ENCODE measurements at regions not wholly inside any gene's neighbourhood (a gene's known extent, or its start where the extent isn't known, plus 50 kb on each side); places are given as distances from the start of the nearest gene placed in this dataset.
"Not testable (repeated sequence)": the region's sequence is repeated elsewhere in the genome, so short reads cannot be mapped to it uniquely, and the experiment has no call there.

- DNase-seq (ENCODE audit: low read depth) = not testable (repeated sequence)
Observed at GRCh38 chr5:100379254-100379858, 155.8 kb upstream of the FAM174A start.

GRCh38 chr5:100364757-100365478, 170.3 kb upstream of the FAM174A start:
- not testable (repeated sequence) for DNase-seq (ENCODE audit: low read depth)

- not testable (repeated sequence) for DNase-seq (ENCODE audit: low read depth)
Observed at GRCh38 chr5:100364343-100364742, 170.8 kb upstream of the FAM174A start.

GRCh38 chr5:100359998-100360397, 175.2 kb upstream of the FAM174A start:
- DNase-seq (ENCODE audit: low read depth) = not testable (repeated sequence)

DNA sequence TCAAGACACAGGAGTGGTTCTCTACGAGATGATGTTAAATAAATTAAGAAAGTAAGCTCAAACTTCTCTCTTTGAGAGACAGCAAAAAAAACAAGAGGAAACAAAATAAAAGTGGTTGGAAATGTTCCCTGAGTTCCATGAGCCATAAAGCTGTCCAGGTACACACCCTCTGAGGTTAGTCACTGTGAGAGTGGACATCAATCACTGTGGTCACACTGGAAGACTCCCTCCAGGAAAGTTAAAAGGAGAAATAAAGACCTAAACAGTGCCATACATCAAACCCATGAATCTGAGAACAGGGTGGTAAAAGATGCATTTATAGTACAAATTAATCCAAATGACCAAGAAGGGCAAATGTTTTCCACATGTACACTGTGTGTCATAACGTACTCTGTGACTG, 188.9 kb upstream of the FAM174A start:
- DNase-seq (ENCODE audit: low read depth) = not testable (repeated sequence)

DNA sequence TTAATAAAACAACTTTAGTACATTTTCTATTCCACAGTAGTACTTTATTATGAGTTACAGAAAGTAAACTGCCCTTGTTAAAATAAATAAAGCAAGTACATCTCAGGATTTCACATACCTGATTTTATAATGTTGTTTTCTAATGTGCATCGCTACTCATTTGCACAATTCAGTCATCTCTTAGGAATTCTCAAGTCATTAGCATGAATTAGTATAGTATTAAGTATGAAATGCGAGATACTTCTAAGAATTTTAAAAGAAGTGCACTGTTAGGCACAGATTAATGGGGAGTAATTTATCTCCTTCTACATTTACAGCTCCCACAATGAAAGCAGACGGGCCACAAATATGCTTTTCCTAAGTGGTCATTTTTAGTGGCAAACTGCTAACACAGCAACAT, 193.7 kb upstream of the FAM174A start:
- DNase-seq (ENCODE audit: low read depth) = not testable (repeated sequence)

- DNase-seq (ENCODE audit: low read depth) = no peak
Observed at GRCh38 chr5:100322483-100322882, 212.7 kb upstream of the FAM174A start.

GRCh38 chr5:100319885-100320284, 215.3 kb upstream of the FAM174A start:
- no peak for DNase-seq (ENCODE audit: low read depth)

DNA sequence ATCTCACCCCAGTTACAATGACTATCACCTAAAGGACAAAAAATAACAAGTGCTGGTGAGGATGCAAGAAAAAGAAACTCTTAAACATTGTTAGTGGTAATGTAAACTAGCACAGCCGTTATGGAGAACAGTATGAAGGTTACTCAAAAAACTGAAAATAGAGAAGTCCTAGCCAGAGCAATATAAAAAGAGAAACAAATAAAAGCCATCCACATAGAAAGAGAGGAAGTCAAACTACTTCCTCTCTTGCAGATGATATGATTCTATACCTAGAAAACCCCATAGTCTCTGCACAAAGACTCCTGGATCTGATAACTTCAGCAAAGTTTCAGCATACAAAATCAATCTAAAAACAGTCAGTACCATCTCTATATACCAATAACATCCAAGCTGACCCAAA, 221.5 kb upstream of the FAM174A start:
- DNase-seq (ENCODE audit: low read depth) = no peak

GRCh38 chr5:100311806-100312205, 223.4 kb upstream of the FAM174A start:
- DNase-seq (ENCODE audit: low read depth) = no peak

DNA sequence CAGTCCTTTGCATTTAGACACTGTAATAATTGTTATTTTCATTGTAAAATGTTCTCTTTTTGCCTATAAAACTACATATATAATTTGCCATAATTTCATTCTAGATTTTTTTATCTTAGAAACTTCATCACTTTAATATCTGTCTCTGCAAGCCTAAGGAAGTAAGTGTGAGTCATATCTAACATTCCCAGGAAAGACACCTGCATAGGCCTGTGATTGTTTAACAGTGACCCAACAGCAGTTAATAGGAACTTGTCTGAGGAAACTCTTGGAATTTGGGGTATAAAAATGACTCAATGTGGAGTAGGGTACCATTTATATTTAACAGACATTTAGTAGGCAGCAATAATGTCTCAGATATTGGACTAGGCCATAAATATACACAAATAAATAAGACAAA, 229.2 kb upstream of the FAM174A start:
- DNase-seq (ENCODE audit: low read depth) = no peak

- DNase-seq (ENCODE audit: low read depth) = no peak
Observed at GRCh38 chr5:100303216-100303615, 232.0 kb upstream of the FAM174A start.

GRCh38 chr5:100299261-100299660, 235.9 kb upstream of the FAM174A start:
- DNase-seq (ENCODE audit: low read depth) = no peak

DNA sequence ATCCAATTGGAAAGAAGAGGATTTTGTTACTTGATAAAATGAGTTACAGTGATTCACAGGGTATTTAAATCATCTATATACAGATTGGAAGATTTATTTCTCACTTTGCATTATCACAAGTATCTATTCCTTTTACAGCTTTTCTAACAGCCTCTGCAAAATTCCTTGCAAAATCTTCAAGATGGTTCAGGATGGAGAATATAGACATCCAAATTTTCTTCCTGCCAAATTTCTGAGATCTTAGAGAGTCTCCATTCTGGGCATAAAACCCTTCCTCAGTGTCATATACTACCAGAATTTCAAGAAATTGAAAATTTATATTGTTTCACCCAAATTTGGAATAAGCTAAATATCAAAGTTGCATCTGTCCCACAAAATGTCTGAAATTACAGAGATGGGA, 259.1 kb upstream of the FAM174A start:
- DNase-seq (ENCODE audit: low read depth) = no peak

GRCh38 chr5:100275631-100276030, 259.5 kb upstream of the FAM174A start:
- no peak for DNase-seq (ENCODE audit: low read depth)

DNA sequence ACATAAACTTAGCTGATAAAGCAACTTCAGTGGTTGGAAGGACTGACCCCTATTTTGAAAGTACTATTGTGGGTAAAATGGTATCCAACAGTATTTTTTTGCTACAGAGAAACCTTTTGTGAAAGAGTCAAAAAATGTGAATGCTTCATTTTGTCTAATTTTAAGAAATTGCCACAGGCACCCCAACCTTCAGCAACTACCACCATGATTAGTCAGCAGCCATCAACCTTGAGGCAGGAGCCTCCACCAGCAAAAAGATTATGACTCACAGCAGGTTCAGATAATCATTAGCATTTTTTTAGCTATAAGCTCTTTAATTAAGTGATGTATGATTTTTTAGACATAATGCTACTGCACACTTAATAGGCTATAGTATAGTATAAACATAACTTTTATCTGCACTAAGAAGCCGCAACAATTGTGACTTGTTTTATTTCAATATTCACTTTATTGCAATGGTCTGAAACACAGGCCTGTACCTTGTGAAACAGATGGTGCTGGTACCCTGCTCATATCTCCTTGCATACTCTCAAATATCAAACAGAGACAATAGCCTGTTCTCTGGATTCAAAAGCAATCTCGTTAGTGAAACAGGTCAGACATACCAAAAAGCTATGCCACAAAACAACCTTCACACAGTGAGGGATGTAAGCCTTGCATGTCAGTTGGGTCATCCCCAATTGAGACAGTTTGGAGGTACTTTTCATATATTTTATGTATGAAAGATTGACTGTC, 261.2 kb upstream of the FAM174A start:
- no peak for DNase-seq (ENCODE audit: low read depth)

DNA sequence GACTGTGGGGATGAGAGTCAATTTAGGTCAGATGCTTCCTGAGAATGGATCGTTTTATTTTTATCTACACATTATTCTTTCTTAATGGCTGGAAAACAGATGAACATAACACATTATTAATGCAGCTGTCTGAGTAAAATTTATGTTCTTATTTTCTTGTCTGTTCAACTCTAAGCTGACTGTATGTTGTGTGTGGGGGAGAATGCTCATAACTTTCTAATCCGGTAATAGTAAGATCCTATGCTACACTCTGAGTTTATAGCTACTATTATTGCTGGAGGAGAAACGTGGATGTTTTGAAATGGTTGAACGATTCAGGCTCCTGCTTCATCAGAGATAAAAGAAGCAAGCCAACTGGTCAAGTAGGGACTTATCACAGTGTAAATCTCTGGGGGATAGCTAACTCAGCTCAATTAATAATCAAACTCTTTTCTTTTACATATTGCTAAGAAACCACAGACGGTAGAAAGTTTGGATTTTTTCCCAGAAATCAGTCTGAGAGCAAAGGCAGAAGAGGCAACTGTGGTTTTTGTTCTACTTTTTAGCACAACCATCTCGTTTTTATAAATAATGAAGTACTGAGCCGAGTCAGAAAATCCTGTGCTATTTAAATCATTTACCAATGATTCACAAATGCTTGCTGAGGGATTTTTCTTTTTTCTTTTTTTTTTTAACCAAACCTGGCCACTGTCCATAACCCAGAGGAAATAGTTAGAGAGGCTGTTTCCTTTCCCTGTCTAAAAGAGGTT, 265.0 kb upstream of the FAM174A start:
- no peak for DNase-seq (ENCODE audit: low read depth)

GRCh38 chr5:100260968-100261367, 274.2 kb upstream of the FAM174A start:
- DNase-seq (ENCODE audit: low read depth) = no peak

DNA sequence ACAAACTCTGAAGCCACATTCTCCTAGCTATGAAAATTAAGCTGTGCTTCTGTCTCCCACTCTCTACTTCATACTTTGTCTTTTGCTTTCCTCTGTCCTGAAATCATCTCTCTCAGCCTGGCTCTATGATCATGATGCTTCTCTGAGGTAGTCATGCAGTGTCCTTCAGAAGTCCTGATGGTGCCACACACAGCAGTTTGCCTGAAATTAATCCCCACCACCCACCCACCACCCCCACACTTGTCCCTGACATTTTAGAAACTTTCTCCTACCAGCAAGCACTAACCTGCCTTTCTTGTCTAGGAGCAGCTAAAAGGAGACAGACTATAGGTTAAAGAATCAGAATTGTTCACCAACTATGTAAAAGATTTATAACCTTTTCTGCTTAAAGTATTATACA, 282.2 kb upstream of the FAM174A start:
- DNase-seq (ENCODE audit: low read depth) = no peak

DNA sequence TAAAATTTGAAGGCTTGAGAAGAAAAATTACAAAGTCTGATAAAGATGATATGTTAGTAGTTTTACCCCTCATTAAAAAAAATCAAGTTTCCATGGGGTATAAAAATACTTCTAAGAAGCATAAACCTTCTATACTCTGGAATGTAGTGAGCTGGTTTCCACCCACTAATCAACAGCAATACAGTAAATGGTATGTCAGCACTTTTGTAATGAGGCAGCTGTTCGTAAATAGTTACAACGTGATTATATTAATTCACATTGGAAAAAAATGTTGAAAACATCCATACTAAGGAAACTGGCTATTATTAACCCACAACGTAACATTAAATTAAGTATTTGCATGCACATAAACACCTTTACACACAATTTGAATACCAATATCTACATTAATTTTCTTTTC, 283.1 kb upstream of the FAM174A start:
- DNase-seq (ENCODE audit: low read depth) = no peak

DNA sequence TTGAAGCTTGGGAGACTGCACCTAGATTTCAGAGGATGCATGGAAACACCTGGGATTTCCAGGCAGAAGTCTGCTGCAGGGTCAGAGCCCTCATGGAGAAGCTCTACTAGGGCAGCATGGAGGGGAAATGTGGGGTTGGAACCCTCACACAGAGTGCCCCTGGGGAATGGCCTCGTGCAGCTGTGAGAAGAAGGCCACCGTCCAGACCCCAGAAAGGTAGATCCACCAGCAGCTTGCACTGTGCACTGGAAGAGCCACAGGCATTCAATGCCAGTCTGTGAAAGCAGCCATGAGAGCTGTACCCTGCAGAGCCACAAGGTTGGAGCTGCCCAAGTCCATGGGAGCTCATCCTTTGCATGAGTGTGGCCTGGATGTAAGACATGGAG, 285.3 kb upstream of the FAM174A start:
- no peak for DNase-seq (ENCODE audit: low read depth)

- DNase-seq (ENCODE audit: low read depth) = no peak
Observed at GRCh38 chr5:100249211-100249883, 285.8 kb upstream of the FAM174A start.
